WTC11 (cell line): ENCODE measurements at regions not wholly inside any gene's neighbourhood (a gene's known extent, or its start where the extent isn't known, plus 50 kb on each side); places are given as distances from the start of the nearest gene placed in this dataset.

ENCODE experiments used
- CTCF ChIP-seq: fragments of 200-600 bp; IDR thresholded peaks from 2 replicates; pipeline ENCODE4 v1.8.0; 2022; ENCODE audit warnings: antibody characterized with exemption
- E2F1 ChIP-seq: sonication (generic); formaldehyde crosslinking; IDR thresholded peaks from 2 replicates; pipeline ENCODE4 v1.8.0; 2022; ENCODE audit warnings: mild to moderate bottlenecking, missing genetic modification reagents
- E2F5 ChIP-seq: sonication (generic); formaldehyde crosslinking; IDR thresholded peaks from 2 replicates; pipeline ENCODE4 v1.8.1; 2022; ENCODE audit warnings: mild to moderate bottlenecking, moderate library complexity, missing genetic modification reagents
- ESRRA ChIP-seq: sonication (generic); formaldehyde crosslinking; IDR thresholded peaks from 2 replicates; pipeline ENCODE4 v1.8.1; 2022; ENCODE audit warnings: mild to moderate bottlenecking, missing genetic modification reagents, borderline replicate concordance
- ZBTB43 ChIP-seq: sonication (generic); formaldehyde crosslinking; IDR thresholded peaks from 2 replicates; pipeline ENCODE4 v1.8.1; 2023; ENCODE audit warnings: mild to moderate bottlenecking, missing genetic modification reagents

- no peak for TF ChIP-seq ZBTB43 (CRISPR knock-in tag)
- no peak for TF ChIP-seq CTCF
- TF ChIP-seq E2F5 (CRISPR knock-in tag) = no peak
- TF ChIP-seq E2F1 = no peak
- no peak for TF ChIP-seq ESRRA (CRISPR knock-in tag)
These were observed 142.7 kb upstream of the ASIC2 start for GRCh38 chr17:33435721-33436301.
